H1 (cell line): ENCODE measurements at regions not wholly inside any gene's neighbourhood (a gene's known extent, or its start where the extent isn't known, plus 50 kb on each side); places are given as distances from the start of the nearest gene placed in this dataset.

Source experiments
- CEBPB ChIP-seq: IDR thresholded peaks from 2 replicates; pipeline ENCODE4 v1.6.1; 2012; ENCODE audit warnings: low read depth, low read length
- EP300 ChIP-seq, 2 experiments: IDR thresholded peaks; 1 replicate in 1 of 2; 2 replicates in 1 of 2; pipeline ENCODE4 v1.6.1; 2011 to 2012; ENCODE audit warnings: low read depth in 2 of 2, low read length in 2 of 2, mild to moderate bottlenecking in 2 of 2, borderline replicate concordance in 1 of 2, inconsistent platforms in 1 of 2, moderate library complexity in 1 of 2
- EZH2 ChIP-seq: fragments of 200-600 bp; sonication (generic); IDR thresholded peaks from 2 replicates; pipeline ENCODE4 v1.7.1; 2012; ENCODE audit warnings: low read depth, mild to moderate bottlenecking, moderate library complexity, low read length, inconsistent platforms; ENCODE audit not compliant: severe bottlenecking
- NRF1 ChIP-seq: IDR thresholded peaks from 2 replicates; pipeline ENCODE4 v1.6.1; 2011; ENCODE audit warnings: mild to moderate bottlenecking, low read depth, low read length, improper control_type of control experiment

DNA sequence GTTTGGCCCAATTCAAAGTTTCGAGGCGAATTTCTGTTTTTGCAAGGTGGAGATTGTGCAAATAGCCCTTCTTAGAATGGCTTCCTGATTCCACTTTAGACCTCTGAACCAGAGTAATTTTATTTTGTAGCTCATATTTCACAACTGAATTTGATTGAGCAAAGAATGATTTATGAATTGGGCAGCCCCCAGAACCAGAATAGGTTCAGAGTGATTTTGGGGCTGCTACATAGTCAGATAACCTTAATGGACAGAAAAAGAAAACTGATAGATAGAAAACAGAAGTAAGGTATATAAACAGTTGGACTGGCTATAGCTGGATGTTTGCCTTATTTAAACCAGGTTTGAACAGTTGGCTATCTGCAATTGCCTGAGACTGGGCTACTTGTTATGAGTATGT is 156.6 kb downstream of the YIPF5 start (continued):
- TF ChIP-seq EZH2 (no peak), EP300 (IDR thresholded peaks at IDR 0.05; ENCODE audit: borderline replicate concordance in 1 of 2, low read depth in 2 of 2, low read length in 2 of 2) (no peak), CEBPB (no peak), NRF1 (no peak)
